Iris pigment epithelial cell (primary cell): ENCODE measurements at regions not wholly inside any gene's neighbourhood (a gene's known extent, or its start where the extent isn't known, plus 50 kb on each side); places are given as distances from the start of the nearest gene placed in this dataset.
A peak's percentile ranks its signal among the peaks of the same experiment; 100 is the strongest.

Experiments used
- DNase-seq: peaks from one replicate; pipeline ENCODE4 v3.0.0-alpha.2; 2011; ENCODE audit warnings: low read depth

DNA sequence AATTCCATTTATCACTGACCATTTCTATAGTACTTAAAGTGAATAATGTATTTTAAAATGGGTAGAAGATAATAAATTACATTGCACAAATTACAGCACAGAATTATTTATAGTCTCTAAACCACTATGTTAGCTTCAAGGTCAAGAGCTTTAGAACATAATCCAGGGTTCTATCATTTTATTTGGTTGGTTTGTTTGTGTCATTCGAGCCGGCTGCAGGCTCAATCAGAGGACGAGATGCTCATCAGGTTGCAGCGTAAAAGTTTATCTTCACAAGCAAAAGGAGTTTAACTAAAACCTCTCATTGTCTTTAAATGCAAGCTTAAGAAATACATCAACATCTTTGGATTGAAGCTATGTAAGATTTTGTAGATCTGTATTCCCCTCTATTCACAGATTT lies 523.8 kb downstream of the EFNA5 start:
- no peak for DNase-seq

DNA sequence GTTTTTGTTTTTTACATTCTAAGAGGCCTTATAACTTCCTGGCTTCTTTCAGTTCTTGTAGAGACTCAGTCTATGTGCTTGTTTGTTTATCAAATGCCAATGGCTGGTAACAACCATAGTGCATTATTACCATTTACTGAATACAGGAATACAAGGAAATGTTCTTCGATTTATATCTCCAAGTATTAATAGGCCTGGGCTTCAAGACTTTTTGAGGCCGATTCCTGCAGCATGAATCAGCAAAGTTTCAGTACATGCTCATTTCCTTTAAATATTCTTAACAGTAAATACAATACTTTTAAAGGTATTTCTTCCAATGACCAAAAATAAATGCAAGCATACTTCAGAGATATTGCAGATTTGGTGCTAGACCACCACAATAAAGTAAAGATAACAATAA lies 535.3 kb downstream of the EFNA5 start:
- peak; percentile 78 for DNase-seq

DNA sequence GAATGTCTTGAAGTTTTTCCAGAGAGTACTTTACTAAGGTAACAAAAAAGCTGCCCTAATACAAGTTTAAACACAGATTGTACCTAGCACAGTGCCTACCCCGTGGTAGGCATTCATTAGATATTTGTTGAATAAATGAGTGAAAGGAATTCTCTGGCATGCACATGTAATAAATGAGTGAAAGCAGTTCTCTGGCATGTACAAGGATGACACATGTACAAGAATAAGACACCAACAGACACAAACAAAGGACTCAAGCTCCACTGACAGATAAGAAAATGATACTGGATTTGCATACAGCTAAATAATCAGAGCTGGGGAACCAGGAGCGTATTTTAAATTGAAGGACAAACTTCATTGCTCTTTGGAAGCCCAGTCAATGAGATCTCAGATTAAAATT lies 535.8 kb downstream of the EFNA5 start:
- DNase-seq = peak; percentile 21

DNA sequence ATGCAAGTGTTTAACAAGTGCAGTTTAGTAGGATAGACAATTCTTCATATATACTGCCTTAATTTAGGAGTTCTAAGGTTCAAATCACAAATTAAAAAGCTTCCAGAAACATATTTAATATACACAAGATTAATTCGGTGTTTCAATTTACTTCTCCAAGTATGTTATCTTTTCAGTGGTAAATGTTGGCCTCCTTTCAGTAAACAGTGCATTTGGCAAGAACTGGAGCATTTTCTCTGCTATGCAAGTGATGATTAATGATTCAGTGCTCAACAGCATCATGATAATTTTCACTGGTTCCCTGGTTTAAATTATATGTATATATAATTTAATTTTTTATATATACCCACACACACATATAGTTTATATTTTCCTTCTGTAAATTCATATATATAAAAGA lies 541.7 kb downstream of the EFNA5 start:
- peak; percentile 87 for DNase-seq

DNA sequence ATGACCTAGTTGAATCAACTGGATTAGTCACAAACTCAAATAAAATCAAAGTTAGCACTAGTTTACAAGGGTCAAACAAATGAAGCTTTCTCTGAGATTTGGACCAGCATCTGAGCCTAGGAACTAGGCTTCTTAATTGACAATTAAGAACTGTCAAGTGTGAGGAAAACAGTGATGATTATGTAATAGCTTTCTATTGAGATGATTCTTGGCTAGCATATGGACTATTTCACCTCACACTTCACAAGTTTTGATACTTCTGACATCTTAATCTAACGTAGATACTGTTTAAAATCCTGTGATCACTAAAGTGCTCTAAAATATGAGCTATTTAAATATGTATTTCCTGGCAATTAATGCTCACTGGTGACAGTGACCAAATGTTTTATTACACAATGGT lies 542.9 kb downstream of the EFNA5 start:
- no peak for DNase-seq

DNA sequence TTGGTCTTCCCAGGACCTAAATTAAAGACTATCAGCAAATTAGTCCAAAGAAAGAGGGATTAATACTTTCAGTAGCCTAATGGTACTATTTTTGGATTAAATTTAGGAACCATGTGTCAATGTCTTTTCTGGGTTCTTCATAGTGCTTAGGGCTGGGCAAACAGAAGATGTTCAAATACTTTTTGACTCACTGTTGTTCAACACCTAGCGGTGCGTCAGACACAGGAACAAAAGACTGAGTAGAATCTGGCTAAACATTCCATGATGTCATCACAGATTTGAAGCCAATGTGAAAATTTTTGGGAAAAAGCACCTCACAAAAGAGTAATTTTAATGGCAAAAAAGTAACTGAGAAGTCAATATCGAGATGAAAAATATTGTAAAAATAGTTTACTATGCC lies 544.4 kb downstream of the EFNA5 start:
- DNase-seq = no peak

DNA sequence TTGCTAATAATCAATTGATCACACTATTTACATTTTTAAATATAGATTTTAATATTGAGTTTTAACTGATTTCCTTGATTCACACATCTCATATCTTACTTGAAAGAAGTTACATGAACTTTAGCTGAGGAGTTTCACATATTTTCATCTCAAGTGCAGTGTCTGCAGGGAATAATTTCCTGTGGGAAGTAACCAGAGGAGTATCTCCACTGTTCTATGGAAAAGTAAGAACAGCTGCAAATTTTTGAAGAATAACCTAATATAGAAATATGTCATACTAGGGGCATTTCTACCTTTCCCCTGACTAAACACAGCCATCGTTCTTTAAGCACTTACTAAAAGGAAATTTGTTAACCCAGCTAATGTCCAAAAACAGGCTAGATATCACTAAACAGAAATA lies 546.4 kb downstream of the EFNA5 start:
- DNase-seq = no peak

DNA sequence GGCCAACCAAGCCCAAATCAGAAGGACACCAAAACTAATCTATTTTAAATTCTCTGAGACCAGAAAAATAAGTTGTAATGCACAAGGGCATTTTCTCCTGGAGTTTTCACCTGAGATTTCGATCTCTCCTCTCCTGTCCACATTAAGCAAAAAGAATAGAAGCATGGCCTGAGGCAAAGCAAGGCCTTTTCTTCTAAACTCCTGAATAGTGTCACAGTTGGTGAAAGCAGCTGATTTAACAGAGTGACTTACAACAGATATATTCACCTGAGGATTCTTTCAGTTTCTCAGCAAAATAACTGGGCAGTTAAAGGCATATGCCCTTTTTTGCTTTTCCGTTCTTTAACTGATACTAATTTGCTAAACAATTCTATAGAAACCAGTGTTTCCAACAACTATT lies 547.7 kb downstream of the EFNA5 start:
- DNase-seq = no peak

DNA sequence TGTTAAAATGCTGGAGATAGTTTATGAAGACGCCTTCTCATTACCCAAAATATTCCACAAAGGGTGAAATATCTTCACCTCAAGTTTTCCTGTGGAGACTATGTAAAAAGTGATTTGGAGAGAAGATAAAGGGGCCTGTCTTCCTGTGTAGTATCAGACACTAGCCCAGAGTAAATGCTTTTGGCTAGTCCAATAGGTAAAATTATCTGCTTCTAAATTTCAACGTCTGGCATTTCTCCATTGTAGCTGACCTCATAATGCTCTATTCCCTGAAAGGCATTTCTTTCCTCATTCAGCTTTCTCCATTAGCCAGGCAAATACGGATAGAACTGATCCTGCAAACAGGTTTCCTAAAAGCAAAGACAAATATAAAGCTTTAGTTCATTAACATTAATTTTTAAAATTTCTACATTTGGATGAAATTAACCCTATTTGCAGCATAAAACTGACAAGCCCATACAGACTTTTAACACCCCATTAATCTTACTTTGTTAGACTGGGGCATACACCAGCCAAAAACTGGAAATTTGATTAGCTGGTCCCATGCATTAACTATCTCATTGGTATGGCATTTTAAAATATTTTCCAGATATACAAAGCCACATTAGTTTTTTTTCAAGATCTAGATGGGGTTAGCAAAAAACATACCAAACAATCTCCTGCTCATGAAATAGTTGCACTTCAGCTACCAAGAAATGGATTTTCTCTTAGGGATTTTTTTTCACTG lies 548.8 kb downstream of the EFNA5 start:
- no peak for DNase-seq

DNA sequence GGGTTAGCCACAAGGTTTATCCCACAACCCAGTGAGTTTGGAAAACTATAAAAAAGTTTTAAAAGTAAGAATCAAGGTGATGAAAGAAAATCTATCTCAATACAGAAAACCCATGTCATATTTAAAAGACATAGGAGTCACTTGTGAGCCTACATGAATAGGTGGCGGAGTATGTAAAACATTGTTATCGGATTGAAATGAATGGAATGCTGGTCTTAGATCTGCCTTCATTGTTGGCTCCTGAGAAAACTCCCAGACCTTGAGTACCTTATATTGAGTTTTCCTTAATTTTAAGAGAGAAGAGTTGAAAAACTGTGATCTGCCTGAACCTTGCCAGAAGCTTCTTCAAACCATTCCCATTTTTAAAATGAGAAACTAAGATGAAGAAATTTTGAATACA lies 551.1 kb downstream of the EFNA5 start:
- no peak for DNase-seq

DNA sequence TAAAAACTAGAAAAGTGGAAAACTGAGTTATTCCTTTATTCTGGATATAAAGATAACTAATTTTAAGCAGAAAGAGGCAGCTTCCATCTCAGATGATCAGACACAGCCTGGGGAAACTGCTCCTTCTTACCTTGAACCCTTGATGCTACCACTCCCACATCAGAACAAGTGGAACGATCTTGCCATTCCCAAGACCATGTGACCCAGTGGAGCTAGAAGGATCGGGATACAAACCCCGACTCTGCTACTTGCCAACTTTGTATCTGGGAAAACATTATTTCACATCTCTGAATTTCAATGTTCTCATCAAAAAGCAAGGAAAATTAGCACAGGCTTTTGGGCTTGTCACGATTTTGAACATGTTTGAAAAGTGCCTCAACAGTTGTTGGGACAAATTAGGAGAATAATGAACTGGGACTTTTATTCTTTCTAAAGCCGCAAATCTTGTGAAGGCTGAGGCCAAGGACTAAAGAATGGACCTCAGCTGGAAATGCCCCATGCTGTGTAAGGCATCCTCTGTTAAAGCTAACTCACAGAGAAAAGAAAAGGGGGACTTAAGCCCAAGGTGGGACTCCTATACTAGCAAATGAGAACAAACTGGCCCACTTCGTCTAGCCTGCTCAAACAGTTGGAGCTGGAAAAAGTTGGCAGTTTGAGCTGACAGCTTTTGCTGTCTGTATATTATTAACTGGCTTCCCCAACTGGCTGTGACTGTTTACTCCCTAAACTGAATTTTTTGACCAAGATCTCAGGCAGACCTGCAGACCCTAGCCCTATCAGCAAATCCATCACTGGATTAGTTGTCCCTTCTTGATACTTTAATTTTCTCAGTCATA lies 552.3 kb downstream of the EFNA5 start:
- DNase-seq = no peak

DNA sequence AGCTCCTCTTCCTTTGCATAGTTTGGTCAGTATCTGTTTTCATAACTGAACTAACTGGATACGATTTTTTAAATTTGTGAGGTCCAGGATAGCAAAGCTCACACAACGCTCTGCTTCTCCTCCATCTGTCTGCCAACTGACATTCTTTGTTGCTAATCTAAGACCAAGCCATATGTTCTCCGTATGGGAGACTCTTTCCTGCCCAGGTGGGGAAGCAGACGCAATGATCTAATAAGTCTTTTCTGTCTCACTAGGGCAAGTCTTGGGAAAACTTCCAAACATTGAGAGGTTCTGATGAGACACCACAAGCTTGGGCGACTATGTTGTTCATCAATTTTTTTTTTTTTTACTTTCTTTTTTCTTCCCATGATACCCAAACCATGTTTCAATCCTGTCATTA lies 558.5 kb downstream of the EFNA5 start:
- DNase-seq = no peak

DNA sequence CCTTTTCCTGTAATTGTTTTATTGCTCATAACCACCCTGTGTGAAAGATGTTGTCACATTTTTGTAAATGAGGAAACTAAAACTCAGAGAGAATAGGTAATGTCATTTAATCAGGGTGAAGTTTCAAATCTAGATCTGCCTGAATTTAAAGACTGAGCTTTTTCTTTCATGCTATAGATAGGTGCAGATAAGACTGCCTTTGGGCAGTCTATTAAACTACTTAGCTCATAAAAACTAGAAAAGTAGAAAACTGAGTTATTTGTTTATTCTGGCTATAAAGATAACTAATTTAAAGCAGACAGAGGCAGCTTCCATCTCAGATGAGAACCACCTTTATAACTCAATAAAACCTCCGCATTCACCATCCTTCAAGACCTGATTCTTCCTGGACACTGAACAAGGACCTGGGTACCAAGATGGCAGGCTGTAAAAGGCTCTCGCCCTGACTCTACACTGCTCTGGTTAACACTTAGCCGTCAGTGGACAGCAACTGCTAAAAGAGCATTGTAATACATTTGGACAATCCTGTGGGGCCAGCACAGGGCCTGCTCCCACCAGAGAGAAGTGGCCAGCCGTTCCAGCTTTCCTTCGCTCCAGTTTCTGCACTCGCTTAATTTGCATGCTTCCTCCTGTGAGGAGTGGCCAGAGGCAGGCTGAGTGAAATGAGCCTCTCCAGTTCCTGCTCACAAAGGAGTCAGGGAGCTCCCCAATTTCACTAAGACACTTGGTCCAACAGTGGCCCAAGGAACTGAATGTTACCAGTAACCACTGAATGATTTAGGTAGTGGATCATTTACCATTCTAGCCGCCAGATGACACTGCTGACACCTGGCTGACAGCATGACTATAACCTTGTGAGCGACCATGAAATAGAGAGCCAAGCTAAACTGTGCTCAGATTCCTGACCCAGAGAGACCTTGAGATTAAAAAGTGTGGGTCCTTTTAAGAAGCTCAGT lies 566.4 kb downstream of the EFNA5 start:
- no peak for DNase-seq

DNA sequence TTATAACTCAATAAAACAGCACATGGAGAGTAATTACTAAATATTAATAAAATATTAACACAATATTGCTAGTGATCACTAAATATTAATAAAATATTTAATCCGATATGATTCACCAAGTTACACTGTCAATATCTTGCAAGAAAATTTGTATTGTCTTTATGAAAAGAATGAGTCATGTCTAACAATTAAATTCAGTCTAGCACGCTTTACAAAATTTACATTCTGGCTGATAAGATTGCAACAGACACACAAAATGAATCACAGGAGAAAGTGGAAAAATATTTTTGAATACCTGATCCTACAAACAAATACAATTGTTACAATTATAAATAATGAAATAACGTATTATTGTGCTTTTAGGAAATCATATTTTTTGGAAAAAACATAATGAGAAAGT lies 567.2 kb downstream of the EFNA5 start:
- no peak for DNase-seq

DNA sequence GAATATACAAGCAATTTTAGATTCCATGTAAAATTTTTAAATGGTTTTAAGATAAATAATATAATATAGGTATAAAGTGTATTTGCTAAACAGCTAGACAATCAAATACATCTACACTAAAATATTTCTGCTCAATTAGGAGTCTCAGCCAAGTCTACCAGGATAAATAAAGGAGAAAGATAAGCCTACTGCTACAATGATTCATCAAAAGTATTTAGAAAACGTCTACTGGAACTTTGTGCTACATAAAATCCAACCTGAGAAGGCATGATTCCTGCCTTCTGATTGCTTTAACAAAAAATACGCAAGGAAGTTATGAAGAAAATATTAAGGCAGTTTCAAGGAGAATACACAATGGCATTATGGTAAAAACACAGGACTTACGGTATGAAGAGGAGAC lies 570.6 kb downstream of the EFNA5 start:
- peak; percentile 20 for DNase-seq

DNA sequence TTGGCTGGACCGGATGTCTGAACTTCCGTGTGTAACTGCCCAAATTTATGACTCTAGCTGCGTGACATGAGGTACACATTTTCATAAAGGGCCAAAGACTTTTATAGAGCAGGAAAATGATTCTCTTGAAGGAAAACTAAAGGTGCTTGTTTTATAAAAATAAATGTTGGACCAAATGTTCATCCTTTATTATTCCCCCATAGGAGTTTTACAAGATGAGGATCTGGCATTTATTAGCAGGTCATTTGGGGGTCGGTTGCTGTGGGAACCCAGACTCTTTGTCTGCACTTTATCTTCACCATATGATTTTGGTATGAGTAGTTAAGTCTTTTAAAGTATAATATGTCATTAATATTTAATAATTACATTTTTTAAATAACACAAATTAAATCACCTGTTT lies 571.2 kb downstream of the EFNA5 start:
- no peak for DNase-seq

DNA sequence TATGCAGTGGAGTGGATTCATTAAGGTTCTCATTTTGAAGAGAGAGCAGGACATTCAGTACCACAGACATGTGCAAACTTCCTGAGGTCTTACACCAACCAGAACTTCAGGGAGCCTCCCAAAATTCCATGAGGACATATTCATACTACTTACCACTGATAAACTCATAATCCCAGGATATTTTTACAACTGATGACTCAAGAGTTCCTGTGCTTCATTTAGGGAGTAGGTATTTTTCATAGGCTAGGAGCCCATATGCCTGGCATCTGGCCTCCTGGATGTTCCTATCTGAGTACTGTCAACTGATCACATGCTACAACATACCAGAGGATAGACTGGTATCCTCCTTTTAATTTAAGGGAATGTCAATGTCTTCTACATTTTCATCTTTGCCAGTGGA lies 578.0 kb downstream of the EFNA5 start:
- DNase-seq = peak; percentile 15

DNA sequence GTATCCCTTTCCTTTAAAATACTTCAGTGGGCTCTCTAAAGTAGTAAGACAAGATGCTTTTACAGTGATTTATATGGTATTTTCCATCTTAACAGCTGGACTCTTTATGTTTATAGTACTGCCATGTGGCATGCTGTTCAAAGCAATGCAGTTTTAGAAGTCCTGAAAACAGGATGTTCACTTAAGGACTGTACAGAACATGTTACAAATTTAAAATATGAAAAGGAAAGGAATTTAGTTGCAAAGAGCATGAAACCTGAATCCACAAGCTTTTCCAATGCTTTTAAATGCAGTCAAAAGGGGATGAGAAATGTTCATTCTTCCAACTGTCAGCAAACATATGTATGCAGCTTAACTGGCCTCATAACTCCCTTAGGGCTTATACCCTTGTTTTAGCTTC lies 580.2 kb downstream of the EFNA5 start:
- peak; percentile 9 for DNase-seq

DNA sequence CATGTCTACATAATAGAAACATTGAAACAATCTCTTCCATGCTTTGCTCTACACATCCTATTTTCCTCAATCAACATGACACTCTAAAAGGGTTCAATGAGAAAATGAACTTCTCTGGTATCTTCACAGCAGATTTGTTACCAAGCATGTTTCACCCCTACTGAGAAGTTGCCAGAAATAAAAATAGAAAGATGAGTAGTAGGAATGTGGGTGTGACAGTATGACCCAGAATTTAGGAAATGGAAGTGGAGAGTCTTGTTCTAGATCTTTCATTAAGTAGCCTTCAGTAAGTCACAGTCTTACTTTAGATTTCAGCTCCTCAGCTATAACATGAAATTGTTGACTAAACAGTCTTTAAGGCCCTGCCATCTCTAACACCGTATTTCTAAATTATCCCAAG lies 581.8 kb downstream of the EFNA5 start:
- no peak for DNase-seq

DNA sequence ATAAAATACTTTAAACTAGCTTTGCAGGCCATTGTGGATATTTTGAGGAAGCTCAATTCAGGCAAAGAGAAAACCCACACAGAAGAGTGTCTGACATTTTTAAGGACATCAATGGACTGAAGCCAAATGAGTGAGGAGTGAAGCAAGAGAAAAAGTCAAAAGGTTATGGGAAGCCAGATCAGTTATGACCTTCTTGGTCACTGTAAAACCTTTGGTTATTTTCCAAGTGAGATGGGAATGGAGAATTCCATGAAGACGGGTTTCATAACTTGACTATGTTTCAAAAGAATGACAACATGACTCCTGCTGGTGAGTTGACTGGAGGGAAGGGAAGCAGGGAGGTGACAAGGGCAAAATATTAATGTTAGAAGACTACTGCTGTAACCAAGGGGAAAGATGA lies 585.2 kb downstream of the EFNA5 start:
- no peak for DNase-seq

DNA sequence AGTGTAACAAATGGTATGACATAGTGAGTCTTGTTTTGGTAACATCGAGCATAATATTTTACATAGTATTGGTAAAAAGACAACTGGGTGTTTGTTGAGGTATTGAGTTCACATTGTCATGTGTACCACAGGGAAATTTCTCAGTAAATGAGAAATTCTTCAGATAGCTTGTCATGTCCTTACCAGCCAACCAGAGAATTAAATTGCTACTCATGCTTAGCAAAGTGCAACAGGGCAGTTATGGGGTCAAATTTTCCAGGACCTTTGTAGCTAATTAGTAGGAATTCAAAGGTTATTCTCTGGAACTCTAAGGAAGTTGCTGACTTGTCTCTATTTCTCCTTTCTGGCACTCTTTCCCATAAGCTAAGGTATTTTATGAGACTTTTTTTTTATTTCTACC lies 595.7 kb downstream of the EFNA5 start:
- no peak for DNase-seq

DNA sequence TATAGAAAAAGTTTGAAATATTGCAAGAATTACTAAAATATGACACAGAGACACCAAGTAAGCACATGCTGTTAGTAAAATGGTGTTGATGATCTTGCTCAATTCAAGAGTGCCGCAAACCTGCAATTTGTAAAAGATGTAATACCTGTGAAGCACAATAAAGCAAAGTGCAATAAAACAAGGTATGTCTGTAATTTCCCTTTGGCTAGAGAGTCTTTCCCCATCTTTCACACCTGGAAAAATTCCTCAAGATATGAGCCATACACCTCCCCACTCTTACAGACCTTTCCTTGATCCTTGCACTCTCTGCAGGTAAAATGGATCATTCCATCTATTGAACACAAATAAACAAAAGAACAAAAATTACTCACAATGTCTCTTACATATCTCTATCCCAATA lies 597.8 kb downstream of the EFNA5 start:
- DNase-seq = no peak

DNA sequence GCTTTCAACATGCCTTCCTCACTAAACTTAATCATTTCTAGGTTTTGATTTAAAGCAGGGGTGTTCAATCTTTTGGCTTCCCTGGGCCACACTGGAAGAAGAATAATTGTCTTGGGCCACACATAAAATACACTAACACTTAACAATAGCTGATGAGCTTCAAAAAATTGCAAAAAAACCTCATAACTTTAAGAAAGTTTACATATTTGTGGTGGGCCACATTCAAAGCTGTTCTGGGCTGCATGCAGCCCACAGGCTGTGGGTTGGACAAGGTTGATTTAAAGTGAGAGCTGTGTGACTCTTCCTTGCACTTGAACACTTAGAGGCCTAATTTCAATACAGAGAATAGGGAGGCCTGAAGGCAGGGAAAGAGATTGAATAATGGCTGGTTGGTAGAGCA lies 598.3 kb downstream of the EFNA5 start:
- peak; percentile 29 for DNase-seq
